HEK293 (cell line): ENCODE measurements at regions not wholly inside any gene's neighbourhood (a gene's known extent, or its start where the extent isn't known, plus 50 kb on each side); places are given as distances from the start of the nearest gene placed in this dataset.

ENCODE experiments used
- KLF1 ChIP-seq: fragments of 450-650 bp; formaldehyde crosslinking; IDR thresholded peaks from 2 replicates; pipeline ENCODE4 v1.5.1; 2016; ENCODE audit warnings: missing biosample characterization, missing genetic modification characterization
- PRDM2 ChIP-seq: fragments of 450-650 bp; formaldehyde crosslinking; IDR thresholded peaks from 2 replicates; pipeline ENCODE4 v1.5.1; 2016; ENCODE audit warnings: missing biosample characterization, missing genetic modification characterization, borderline replicate concordance
- REPIN1 ChIP-seq: fragments of 450-650 bp; formaldehyde crosslinking; IDR thresholded peaks from 2 replicates; pipeline ENCODE4 v1.5.1; 2017; ENCODE audit warnings: missing biosample characterization, missing genetic modification characterization, low read depth
- ZBTB49 ChIP-seq: fragments of 450-650 bp; formaldehyde crosslinking; IDR thresholded peaks from 2 replicates; pipeline ENCODE4 v1.5.1; 2016; ENCODE audit warnings: missing biosample characterization, missing genetic modification characterization, low read depth
- ZNF140 ChIP-seq: fragments of 450-650 bp; formaldehyde crosslinking; IDR thresholded peaks from 2 replicates; pipeline ENCODE4 v1.5.1; 2016; ENCODE audit warnings: missing biosample characterization, missing genetic modification characterization
- ZNF174 ChIP-seq: fragments of 450-650 bp; formaldehyde crosslinking; IDR thresholded peaks from 2 replicates; pipeline ENCODE4 v1.5.0; 2017; ENCODE audit warnings: missing biosample characterization, mild to moderate bottlenecking, missing genetic modification characterization
- ZNF37A ChIP-seq: fragments of 450-650 bp; IDR thresholded peaks from 2 replicates; pipeline ENCODE4 v1.5.1; 2018; ENCODE audit warnings: missing biosample characterization, missing genetic modification characterization
- ZNF449 ChIP-seq: fragments of 450-650 bp; formaldehyde crosslinking; IDR thresholded peaks from 2 replicates; pipeline ENCODE4 v1.5.1; 2017; ENCODE audit warnings: missing biosample characterization, mild to moderate bottlenecking, missing genetic modification characterization, moderate library complexity
- ZNF621 ChIP-seq: fragments of 450-650 bp; formaldehyde crosslinking; IDR thresholded peaks from 2 replicates; pipeline ENCODE4 v1.5.1; 2017; ENCODE audit warnings: missing biosample characterization, missing genetic modification characterization
- TF ChIP-seq, protein P1 (sequence below): fragments of 450-650 bp; formaldehyde crosslinking; IDR thresholded peaks from 2 replicates; pipeline ENCODE4 v1.5.1; 2016; ENCODE audit warnings: missing biosample characterization, missing genetic modification characterization
- TF ChIP-seq, protein P2 (sequence below): fragments of 450-650 bp; formaldehyde crosslinking; IDR thresholded peaks from 2 replicates; pipeline ENCODE4 v1.5.1; 2016; ENCODE audit warnings: missing biosample characterization, missing genetic modification characterization, borderline replicate concordance

DNA sequence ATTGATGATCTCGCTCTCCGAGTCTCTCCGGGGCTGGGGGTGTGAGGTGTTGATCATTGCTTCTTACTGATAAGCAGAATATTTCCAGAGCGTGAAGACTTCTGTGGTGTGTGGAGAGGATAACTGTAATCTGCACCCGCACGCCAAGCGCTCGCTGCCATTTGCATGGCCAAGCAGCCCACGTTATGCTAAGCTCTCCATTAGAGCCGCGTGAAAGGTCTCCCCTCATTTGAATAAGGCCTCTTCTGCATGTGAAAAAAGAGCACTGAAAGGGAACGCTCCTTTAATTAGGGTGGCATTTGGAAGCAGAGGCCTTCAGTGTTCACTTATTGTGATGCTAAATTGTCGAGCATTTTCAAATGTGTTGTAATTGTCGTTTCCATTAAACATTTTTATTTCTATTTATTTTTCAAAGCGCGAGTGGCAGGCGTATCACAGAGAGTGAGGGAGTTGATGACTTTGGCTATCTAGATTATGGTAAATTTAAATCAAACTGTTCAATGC is 163.6 kb upstream of the IRX2 start:
- no peak for TF ChIP-seq ZNF174 (tag by site-specific recombination)
- TF ChIP-seq, protein P1, sequence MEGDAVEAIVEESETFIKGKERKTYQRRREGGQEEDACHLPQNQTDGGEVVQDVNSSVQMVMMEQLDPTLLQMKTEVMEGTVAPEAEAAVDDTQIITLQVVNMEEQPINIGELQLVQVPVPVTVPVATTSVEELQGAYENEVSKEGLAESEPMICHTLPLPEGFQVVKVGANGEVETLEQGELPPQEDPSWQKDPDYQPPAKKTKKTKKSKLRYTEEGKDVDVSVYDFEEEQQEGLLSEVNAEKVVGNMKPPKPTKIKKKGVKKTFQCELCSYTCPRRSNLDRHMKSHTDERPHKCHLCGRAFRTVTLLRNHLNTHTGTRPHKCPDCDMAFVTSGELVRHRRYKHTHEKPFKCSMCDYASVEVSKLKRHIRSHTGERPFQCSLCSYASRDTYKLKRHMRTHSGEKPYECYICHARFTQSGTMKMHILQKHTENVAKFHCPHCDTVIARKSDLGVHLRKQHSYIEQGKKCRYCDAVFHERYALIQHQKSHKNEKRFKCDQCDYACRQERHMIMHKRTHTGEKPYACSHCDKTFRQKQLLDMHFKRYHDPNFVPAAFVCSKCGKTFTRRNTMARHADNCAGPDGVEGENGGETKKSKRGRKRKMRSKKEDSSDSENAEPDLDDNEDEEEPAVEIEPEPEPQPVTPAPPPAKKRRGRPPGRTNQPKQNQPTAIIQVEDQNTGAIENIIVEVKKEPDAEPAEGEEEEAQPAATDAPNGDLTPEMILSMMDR (tag by site-specific recombination), result no peak
- TF ChIP-seq REPIN1 (tag by site-specific recombination), result no peak
- TF ChIP-seq PRDM2 (tag by site-specific recombination), result no peak
- no peak for TF ChIP-seq KLF1 (tag by site-specific recombination)
- no peak for TF ChIP-seq ZNF621
- no peak for TF ChIP-seq ZNF140 (tag by site-specific recombination)
- TF ChIP-seq, protein P2, sequence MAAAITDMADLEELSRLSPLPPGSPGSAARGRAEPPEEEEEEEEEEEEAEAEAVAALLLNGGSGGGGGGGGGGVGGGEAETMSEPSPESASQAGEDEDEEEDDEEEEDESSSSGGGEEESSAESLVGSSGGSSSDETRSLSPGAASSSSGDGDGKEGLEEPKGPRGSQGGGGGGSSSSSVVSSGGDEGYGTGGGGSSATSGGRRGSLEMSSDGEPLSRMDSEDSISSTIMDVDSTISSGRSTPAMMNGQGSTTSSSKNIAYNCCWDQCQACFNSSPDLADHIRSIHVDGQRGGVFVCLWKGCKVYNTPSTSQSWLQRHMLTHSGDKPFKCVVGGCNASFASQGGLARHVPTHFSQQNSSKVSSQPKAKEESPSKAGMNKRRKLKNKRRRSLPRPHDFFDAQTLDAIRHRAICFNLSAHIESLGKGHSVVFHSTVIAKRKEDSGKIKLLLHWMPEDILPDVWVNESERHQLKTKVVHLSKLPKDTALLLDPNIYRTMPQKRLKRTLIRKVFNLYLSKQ (tag by site-specific recombination), result no peak
- TF ChIP-seq ZNF37A, result no peak
- no peak for TF ChIP-seq ZNF449 (tag by site-specific recombination)
- TF ChIP-seq ZBTB49, result no peak
